ENCODE measurements at regions not wholly inside any gene's neighbourhood (a gene's known extent, or its start where the extent isn't known, plus 50 kb on each side); places are given as distances from the start of the nearest gene placed in this dataset.

- ChIA-PET CTCF (interaction anchor here (0.6 to 1.2 kb wide), 2 partner anchors 202 to 665 kb away, joined by 3 to 4 read pairs; no protein-coding TSS in a partner anchor), POLR2A (no interaction called here)
- no peak overlapping the region for H3K4me3 ChIP-seq (ENCODE audit: low read depth, low read length)
- no peaks in the 10 kb centered on the region for H3K36me3 ChIP-seq (ENCODE audit: control insufficient read depth, insufficient read depth, low read length)
- DNase-seq (ENCODE audit: low read depth) = no peak
- H3K27me3 ChIP-seq (ENCODE audit: control insufficient read depth, insufficient read depth, low read length) = peaks cover 2% of the 10 kb centered on the region; the same call in 1 of the 2 replicates
- no peak for TF ChIP-seq CTCF (IDR thresholded peaks at IDR 0.05; ENCODE audit: insufficient read depth, low read depth, low read length)
Measured at GRCh38 chr16:56115817-56116576, 75.3 kb upstream of the GNAO1 start.

- no peak for DNase-seq (ENCODE audit: low read depth)
- CTCF ChIA-PET = interaction anchor here (1.0 kb wide), 1 partner anchor 18 kb away, joined by 3 read pairs; no protein-coding TSS in a partner anchor
- POLR2A ChIA-PET = no interaction called here
- H3K27me3 ChIP-seq (ENCODE audit: control insufficient read depth, insufficient read depth, low read length) = peaks cover 2% of the 10 kb centered on the region; the same call in 1 of the 2 replicates
- no peak for TF ChIP-seq CTCF (IDR thresholded peaks at IDR 0.05; ENCODE audit: insufficient read depth, low read depth, low read length)
- no peaks in the 10 kb centered on the region for H3K36me3 ChIP-seq (ENCODE audit: control insufficient read depth, insufficient read depth, low read length)
- H3K4me3 ChIP-seq (ENCODE audit: low read depth, low read length) = no peak overlapping the region
Measured at GRCh38 chr16:56113223-56113622, 78.1 kb upstream of the GNAO1 start.

GRCh38 chr16:56111100-56111499 lies 80.2 kb upstream of the GNAO1 start:
- no peak for TF ChIP-seq CTCF (IDR thresholded peaks at IDR 0.05; ENCODE audit: insufficient read depth, low read depth, low read length)
- ChIA-PET POLR2A (no interaction called here), CTCF (no interaction called here)
- no peak overlapping the region for H3K4me3 ChIP-seq (ENCODE audit: low read depth, low read length)
- H3K27me3 ChIP-seq (ENCODE audit: control insufficient read depth, insufficient read depth, low read length) = peaks cover 2% of the 10 kb centered on the region
- no peak for DNase-seq (ENCODE audit: low read depth)
- H3K36me3 ChIP-seq (ENCODE audit: control insufficient read depth, insufficient read depth, low read length) = no peaks in the 10 kb centered on the region

- ChIA-PET POLR2A (no interaction called here), CTCF (no interaction called here)
- DNase-seq (ENCODE audit: low read depth) = no peak
- no peak for TF ChIP-seq CTCF (IDR thresholded peaks at IDR 0.05; ENCODE audit: insufficient read depth, low read depth, low read length)
- peaks cover 2% of the 10 kb centered on the region for H3K27me3 ChIP-seq (ENCODE audit: control insufficient read depth, insufficient read depth, low read length)
- H3K36me3 ChIP-seq (ENCODE audit: control insufficient read depth, insufficient read depth, low read length) = no peaks in the 10 kb centered on the region
- H3K4me3 ChIP-seq (ENCODE audit: low read depth, low read length) = no peak overlapping the region
Measured at GRCh38 chr16:56109994-56110393, 81.3 kb upstream of the GNAO1 start.

- ChIA-PET CTCF (interaction anchor here (0.7 to 1.1 kb wide), 2 partner anchors 16 to 20 kb away, joined by 3 read pairs; no protein-coding TSS in a partner anchor), POLR2A (no interaction called here)
- Histone ChIP-seq H3K4me3 (ENCODE audit: low read depth, low read length) (no peak overlapping the region), H3K36me3 (ENCODE audit: control insufficient read depth, insufficient read depth, low read length) (no peaks in the 10 kb centered on the region), H3K27me3 (ENCODE audit: control insufficient read depth, insufficient read depth, low read length) (peaks cover 2% of the 10 kb centered on the region)
- no peak for DNase-seq (ENCODE audit: low read depth)
- TF ChIP-seq CTCF (IDR thresholded peaks at IDR 0.05; ENCODE audit: insufficient read depth, low read depth, low read length) = no peak
Measured at GRCh38 chr16:56109205-56109604, 82.1 kb upstream of the GNAO1 start.

Measured in BJ (cell line).